ENCODE measurements at regions not wholly inside any gene's neighbourhood (a gene's known extent, or its start where the extent isn't known, plus 50 kb on each side); places are given as distances from the start of the nearest gene placed in this dataset.

GRCh38 chr18:24628326-24628725 lies 167.9 kb downstream of the HRH4 start:
- no peak for DNase-seq

GRCh38 chr18:24629921-24630320 lies 169.5 kb downstream of the HRH4 start:
- DNase-seq = no peak

GRCh38 chr18:24630346-24630880 lies 170.0 kb downstream of the HRH4 start:
- DNase-seq = no peak

- no peak for DNase-seq
Observed at GRCh38 chr18:24631243-24632025, 171.0 kb downstream of the HRH4 start.

GRCh38 chr18:24632158-24632988 lies 171.9 kb downstream of the HRH4 start:
- no peak for DNase-seq

GRCh38 chr18:24633121-24633520 lies 172.7 kb downstream of the HRH4 start:
- no peak for DNase-seq

- DNase-seq = no peak
Observed at GRCh38 chr18:24649571-24649970, 189.1 kb downstream of the HRH4 start.

- no peak for DNase-seq
Observed at GRCh38 chr18:24651434-24651833, 191.0 kb downstream of the HRH4 start.

- no peak for DNase-seq
Observed at GRCh38 chr18:24656050-24656449, 195.6 kb downstream of the HRH4 start.

GRCh38 chr18:24656551-24657443 lies 196.4 kb downstream of the HRH4 start:
- DNase-seq = no peak

GRCh38 chr18:24657444-24657842 lies 197.0 kb downstream of the HRH4 start:
- no peak for DNase-seq

GRCh38 chr18:24658302-24658701 lies 197.9 kb downstream of the HRH4 start:
- no peak for DNase-seq

- DNase-seq = peak; percentile 43
Observed at GRCh38 chr18:24659827-24660720, 199.6 kb downstream of the HRH4 start.

GRCh38 chr18:24660956-24661355 lies 200.5 kb downstream of the HRH4 start:
- DNase-seq = no peak

- DNase-seq = no peak
Observed at GRCh38 chr18:24662412-24662821, 202.0 kb downstream of the HRH4 start.

- no peak for DNase-seq
Observed at GRCh38 chr18:24663026-24663425, 202.6 kb downstream of the HRH4 start.

- DNase-seq = no peak
Observed at GRCh38 chr18:24669015-24669414, 208.6 kb downstream of the HRH4 start.

GRCh38 chr18:24669502-24669901 lies 209.1 kb downstream of the HRH4 start:
- no peak for DNase-seq

- DNase-seq = peak; percentile 3
Observed at GRCh38 chr18:24672165-24672941, 211.9 kb downstream of the HRH4 start.

GRCh38 chr18:24674200-24674599 lies 213.8 kb downstream of the HRH4 start:
- DNase-seq = no peak

- no peak for DNase-seq
Observed at GRCh38 chr18:24674605-24675004, 214.2 kb downstream of the HRH4 start.
